Heart left ventricle (tissue), 16 donors: ENCODE measurements at regions not wholly inside any gene's neighbourhood (a gene's known extent, or its start where the extent isn't known, plus 50 kb on each side); places are given as distances from the start of the nearest gene placed in this dataset.
A peak's percentile ranks its signal among the peaks of the same experiment; 100 is the strongest.

Experiments used
- ATAC-seq, 4 donors: fragments of 200-7000 bp; cut with Tn5 transposase; one replicate each; pipeline ENCODE4 v1.9.1; 2020 to 2022; ENCODE audit warnings: moderate library complexity in 4 of 4, mild to moderate bottlenecking in 3 of 4, moderate number of reproducible peaks in 1 of 4
- DNase-seq, 5 donors: peaks; one replicate each; pipeline ENCODE4 v3.0.0-alpha.2; 2020
- H3K27ac ChIP-seq, 12 donors: fragments of 200-600 bp; sonication (generic) in 4 of 12; one replicate each; pipeline versions ENCODE4 v1.5.0 to v1.8.0; 2016 to 2022; ENCODE audit warnings: mild to moderate bottlenecking in 2 of 12
- H3K27me3 ChIP-seq, 9 donors: fragments of 200-600 bp; sonication (generic) in 2 of 9; one replicate each; pipeline versions ENCODE4 v1.5.1 to v1.8.0; 2016 to 2022; ENCODE audit warnings: mild to moderate bottlenecking in 3 of 9
- H3K36me3 ChIP-seq, 9 donors: fragments of 200-600 bp; sonication (generic) in 2 of 9; one replicate each; pipeline versions ENCODE4 v1.5.0 to v1.8.0; 2018 to 2022; ENCODE audit warnings: mild to moderate bottlenecking in 2 of 9
- H3K4me1 ChIP-seq, 12 donors: fragments of 200-600 bp; sonication (generic) in 4 of 12; one replicate each; pipeline versions ENCODE4 v1.5.0 to v1.8.0; 2016 to 2022; ENCODE audit warnings: mild to moderate bottlenecking in 3 of 12
- H3K4me3 ChIP-seq, 12 donors: fragments of 200-600 bp; sonication (generic) in 4 of 12; one replicate each; pipeline versions ENCODE4 v1.5.0 to v1.8.0; 2017 to 2022; ENCODE audit warnings: mild to moderate bottlenecking in 9 of 12, moderate library complexity in 4 of 12
- H3K9me3 ChIP-seq, 12 donors: fragments of 200-600 bp; sonication (generic) in 4 of 12; one replicate each; pipeline versions ENCODE4 v1.5.0 to v1.8.0; 2016 to 2022; ENCODE audit warnings: mild to moderate bottlenecking in 1 of 12
- CTCF ChIP-seq, 12 donors: fragments of 200-600 bp; sonication (generic) in 4 of 12; IDR thresholded peaks; one replicate each; pipeline versions ENCODE4 v1.5.0 to v1.8.0; 2018 to 2022; ENCODE audit warnings: antibody characterized with exemption in 12 of 12, mild to moderate bottlenecking in 5 of 12
- POLR2A ChIP-seq, 2 donors: fragments of 450-650 bp; IDR thresholded peaks; one replicate each; pipeline ENCODE4 v1.6.1; 2017; ENCODE audit warnings: antibody characterized with exemption in 2 of 2, mild to moderate bottlenecking in 2 of 2, moderate library complexity in 2 of 2
- WGBS, 4 donors: extraction: QIAGEN DNeasy Blood & Tissue Kit in 2 of 4; methylation state at CpG; one replicate each; pipeline versions ENCODE4 v1.1.5 to v1.1.7; 2013 to 2018; 5-methylcytosine and 5-hydroxymethylcytosine counted together
- intact Hi-C, 10 donors: fragments of 100-400 bp; cut with DNase I; formaldehyde crosslinking; loops; one replicate each; pipeline versions ENCODE4 v1.11.1 to v1.14.2; 2022
- donor health status: ischemic (EF 13 %, LVEDD 7.1; RV severe dilation, severe dysfunction).
- donor health status: healthy with polysubstance abuse.
- donor health status: DM: no; HTN: yes; CAD: no.
- donor health status: DM: no; HTN: no; CAD: no.
- donor health status: ischemic (EF 25% LVEDD 6.9; RV normal size, moderate dysfunction).
- donor health status: ischemic (EF 25% LVEDD 5.7; RV mildly dilated, moderate dysfunction).
- donor health status: healthy.
- donor health status: DM: yes; HTN: yes; CAD: no.
- donor health status: ischemic (EF 35%, LVEDD 5.7; RV mildly dilated, moderate dysfunction).
- donor health status: nonischemic (EF 11% LVEDD 7.7; RV severe dilation, severe dysfunction).
- donor health status: DM: yes; HTN: yes; CAD: no.
- donor health status: PGD.
- donor health status: ischemic (EF 29% LVEDD 5.4; RV normal size, mild dysfunction).
- donor health status: nonischemic (EF 23%, LVEDD 6.1; RV moderate dilation, normal function).

DNA sequence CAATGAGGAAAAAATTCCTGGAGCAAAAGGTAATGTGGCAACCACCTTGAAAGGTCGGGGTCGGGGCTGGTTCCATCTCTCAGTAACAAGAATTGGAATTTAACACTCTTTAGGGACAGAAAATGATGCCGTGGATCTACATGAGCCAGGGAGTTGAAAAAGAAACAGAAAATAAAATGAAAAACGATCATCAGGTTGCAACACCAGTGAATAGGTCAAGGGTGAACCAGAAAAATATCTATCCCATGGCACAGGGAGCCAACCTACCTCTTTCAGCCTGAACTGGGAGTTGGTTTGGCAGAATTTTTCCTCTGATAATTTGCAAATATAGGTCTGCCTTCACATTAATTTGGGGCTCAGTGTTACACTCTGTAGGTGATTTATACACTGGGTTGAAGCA lies 93.7 kb downstream of the C4orf33 start:
- no peaks in the 10 kb centered on the region for H3K4me1 ChIP-seq
- no peaks in the 10 kb centered on the region for H3K27me3 ChIP-seq
- intact Hi-C loops = no loop called here
- ATAC-seq (no peak), DNase-seq (no peak)
- 74 to 84% (median 77%) methylated on average over 4 of the region's 4 CpGs for WGBS, 4 donors
- H3K4me3 ChIP-seq = no peak overlapping the region
- no peaks in the 10 kb centered on the region for H3K36me3 ChIP-seq
- TF ChIP-seq POLR2A (IDR thresholded peaks at IDR 0.05) = no peak
- TF ChIP-seq CTCF (IDR thresholded peaks at IDR 0.05) = no peak
- peaks cover 0 to 8% (median 0%) of the 10 kb centered on the region in 12 donors for H3K9me3 ChIP-seq
- H3K27ac ChIP-seq = no peak overlapping the region

GRCh38 chr4:129193357-129194100 lies 97.6 kb downstream of the C4orf33 start:
- ATAC-seq = no peak
- H3K4me3 ChIP-seq = no peak overlapping the region
- H3K4me1 ChIP-seq = no peaks in the 10 kb centered on the region
- no peaks in the 10 kb centered on the region for H3K9me3 ChIP-seq
- WGBS, 4 donors = 70 to 76% (median 74%) methylated on average over 3 of the region's 3 CpGs
- H3K27ac ChIP-seq = no peak overlapping the region
- TF ChIP-seq CTCF (IDR thresholded peaks at IDR 0.05) (no peak), POLR2A (IDR thresholded peaks at IDR 0.05) (no peak)
- H3K27me3 ChIP-seq = no peaks in the 10 kb centered on the region
- intact Hi-C loops = no loop called here
- no peaks in the 10 kb centered on the region for H3K36me3 ChIP-seq
- DNase-seq = no peak

DNA sequence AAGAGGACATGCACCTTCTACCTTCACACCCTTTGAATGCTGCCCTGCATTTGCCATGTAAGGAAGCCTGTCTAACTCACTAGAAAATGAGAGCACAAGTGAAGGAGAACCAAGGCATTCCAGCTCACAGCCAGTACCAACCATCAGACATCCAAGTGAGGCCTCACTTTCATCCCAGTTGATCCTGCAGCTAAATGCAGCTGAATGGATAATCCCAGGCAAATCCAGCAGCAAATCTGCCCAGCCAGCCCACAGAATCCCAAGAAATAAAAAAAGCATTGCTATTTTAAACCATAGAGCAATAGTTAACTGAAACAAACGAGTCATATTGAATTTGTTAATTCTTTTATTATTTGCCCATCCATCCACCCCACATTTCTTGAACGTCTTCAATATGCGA lies 112.5 kb downstream of the C4orf33 start:
- intact Hi-C loops = no loop called here
- DNase-seq (no peak), ATAC-seq (no peak)
- peaks cover 0 to 2% (median 0%) of the 10 kb centered on the region in 12 donors for H3K4me1 ChIP-seq
- no peaks in the 10 kb centered on the region for H3K9me3 ChIP-seq
- no peaks in the 10 kb centered on the region for H3K36me3 ChIP-seq
- no peak overlapping the region for H3K27ac ChIP-seq
- 78 to 84% (median 83%) methylated on average over 3 of the region's 3 CpGs for WGBS, 4 donors
- TF ChIP-seq POLR2A (IDR thresholded peaks at IDR 0.05) = no peak
- TF ChIP-seq CTCF (IDR thresholded peaks at IDR 0.05) = no peak
- H3K27me3 ChIP-seq = no peaks in the 10 kb centered on the region
- no peak overlapping the region for H3K4me3 ChIP-seq

- no peaks in the 10 kb centered on the region for H3K9me3 ChIP-seq
- ATAC-seq (peak; percentile 58 to 90 (median 72)), DNase-seq (peak in 2 of 5 donors; percentile 21 to 22)
- H3K4me3 ChIP-seq = no peak overlapping the region
- no peaks in the 10 kb centered on the region for H3K36me3 ChIP-seq
- H3K27ac ChIP-seq = no peak overlapping the region
- no peak for TF ChIP-seq CTCF (IDR thresholded peaks at IDR 0.05)
- no peak for TF ChIP-seq POLR2A (IDR thresholded peaks at IDR 0.05)
- 39 to 44% (median 41%) methylated on average over 1 of the region's 1 CpG for WGBS, 4 donors
- H3K27me3 ChIP-seq = no peaks in the 10 kb centered on the region
- H3K4me1 ChIP-seq = peaks cover 0 to 3% (median 0%) of the 10 kb centered on the region in 12 donors
- intact Hi-C loops = loop anchor here in 3 of 10 donors (10.0 kb wide), 1 partner anchor 431 kb away; no protein-coding TSS in a partner anchor
Observed at GRCh38 chr4:129213692-129214091, 117.7 kb downstream of the C4orf33 start.
